Retinal pigment epithelial cell (primary cell): ENCODE measurements at regions not wholly inside any gene's neighbourhood (a gene's known extent, or its start where the extent isn't known, plus 50 kb on each side); places are given as distances from the start of the nearest gene placed in this dataset.

Source experiments
- DNase-seq: peaks from one replicate; pipeline ENCODE4 v3.0.0-alpha.2; 2010; ENCODE audit warnings: low read depth
- H3K4me3 ChIP-seq: 2 replicates; pipeline ENCODE4 v1.5.1; 2011; ENCODE audit warnings: mild to moderate bottlenecking, low read length, control low read depth, moderate library complexity
- CTCF ChIP-seq: conservative IDR thresholded peaks from 2 replicates; pipeline ENCODE4 v1.5.1; 2011; ENCODE audit warnings: low read depth, low read length, control low read depth, inconsistent platforms

- no peak for DNase-seq
- H3K4me3 ChIP-seq, result no peak overlapping the region
- TF ChIP-seq CTCF, result no peak
Measured at GRCh38 chr6:104603108-104603745, 256.5 kb downstream of the HACE1 start.

GRCh38 chr6:104601721-104602120 is 258.0 kb downstream of the HACE1 start:
- TF ChIP-seq CTCF, result no peak
- no peak overlapping the region for H3K4me3 ChIP-seq
- DNase-seq, result no peak

GRCh38 chr6:104601131-104601651 is 258.5 kb downstream of the HACE1 start:
- peak; percentile 50 for DNase-seq
- no peak for TF ChIP-seq CTCF
- no peak overlapping the region for H3K4me3 ChIP-seq

GRCh38 chr6:104600639-104600931 is 259.1 kb downstream of the HACE1 start:
- TF ChIP-seq CTCF, result no peak
- DNase-seq, result no peak
- H3K4me3 ChIP-seq, result no peak overlapping the region

GRCh38 chr6:104599821-104600638 is 259.7 kb downstream of the HACE1 start:
- DNase-seq, result no peak
- no peak overlapping the region for H3K4me3 ChIP-seq
- TF ChIP-seq CTCF, result no peak

- H3K4me3 ChIP-seq, result no peak overlapping the region
- no peak for TF ChIP-seq CTCF
- peak; percentile 99 for DNase-seq
Measured at GRCh38 chr6:104597541-104598050, 262.1 kb downstream of the HACE1 start.

GRCh38 chr6:104596091-104596490 is 263.6 kb downstream of the HACE1 start:
- no peak overlapping the region for H3K4me3 ChIP-seq
- DNase-seq, result no peak
- TF ChIP-seq CTCF, result no peak
